ENCODE measurements at regions not wholly inside any gene's neighbourhood (a gene's known extent, or its start where the extent isn't known, plus 50 kb on each side); places are given as distances from the start of the nearest gene placed in this dataset.
"Not testable (repeated sequence)": the region's sequence is repeated elsewhere in the genome, so short reads cannot be mapped to it uniquely, and the experiment has no call there.

- TF ChIP-seq, protein P1, sequence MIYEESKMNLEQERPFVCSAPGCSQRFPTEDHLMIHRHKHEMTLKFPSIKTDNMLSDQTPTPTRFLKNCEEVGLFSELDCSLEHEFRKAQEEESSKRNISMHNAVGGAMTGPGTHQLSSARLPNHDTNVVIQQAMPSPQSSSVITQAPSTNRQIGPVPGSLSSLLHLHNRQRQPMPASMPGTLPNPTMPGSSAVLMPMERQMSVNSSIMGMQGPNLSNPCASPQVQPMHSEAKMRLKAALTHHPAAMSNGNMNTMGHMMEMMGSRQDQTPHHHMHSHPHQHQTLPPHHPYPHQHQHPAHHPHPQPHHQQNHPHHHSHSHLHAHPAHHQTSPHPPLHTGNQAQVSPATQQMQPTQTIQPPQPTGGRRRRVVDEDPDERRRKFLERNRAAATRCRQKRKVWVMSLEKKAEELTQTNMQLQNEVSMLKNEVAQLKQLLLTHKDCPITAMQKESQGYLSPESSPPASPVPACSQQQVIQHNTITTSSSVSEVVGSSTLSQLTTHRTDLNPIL (CRISPR knock-in tag; IDR thresholded peaks at IDR 0.05; ENCODE audit: low read depth) = not testable (repeated sequence)
- TF ChIP-seq, protein P2, sequence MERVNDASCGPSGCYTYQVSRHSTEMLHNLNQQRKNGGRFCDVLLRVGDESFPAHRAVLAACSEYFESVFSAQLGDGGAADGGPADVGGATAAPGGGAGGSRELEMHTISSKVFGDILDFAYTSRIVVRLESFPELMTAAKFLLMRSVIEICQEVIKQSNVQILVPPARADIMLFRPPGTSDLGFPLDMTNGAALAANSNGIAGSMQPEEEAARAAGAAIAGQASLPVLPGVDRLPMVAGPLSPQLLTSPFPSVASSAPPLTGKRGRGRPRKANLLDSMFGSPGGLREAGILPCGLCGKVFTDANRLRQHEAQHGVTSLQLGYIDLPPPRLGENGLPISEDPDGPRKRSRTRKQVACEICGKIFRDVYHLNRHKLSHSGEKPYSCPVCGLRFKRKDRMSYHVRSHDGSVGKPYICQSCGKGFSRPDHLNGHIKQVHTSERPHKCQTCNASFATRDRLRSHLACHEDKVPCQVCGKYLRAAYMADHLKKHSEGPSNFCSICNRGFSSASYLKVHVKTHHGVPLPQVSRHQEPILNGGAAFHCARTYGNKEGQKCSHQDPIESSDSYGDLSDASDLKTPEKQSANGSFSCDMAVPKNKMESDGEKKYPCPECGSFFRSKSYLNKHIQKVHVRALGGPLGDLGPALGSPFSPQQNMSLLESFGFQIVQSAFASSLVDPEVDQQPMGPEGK (CRISPR knock-in tag; IDR thresholded peaks at IDR 0.05; ENCODE audit: borderline replicate concordance) = not testable (repeated sequence)
- not testable (repeated sequence) for TF ChIP-seq CSRNP3 (CRISPR knock-in tag; IDR thresholded peaks at IDR 0.05); PPARA (CRISPR knock-in tag; IDR thresholded peaks at IDR 0.05; ENCODE audit: borderline replicate concordance); ZNF565 (CRISPR knock-in tag; conservative IDR thresholded peaks at IDR 0.05; ENCODE audit: low read depth); RARB (CRISPR knock-in tag; IDR thresholded peaks at IDR 0.05); BACH2 (CRISPR knock-in tag; IDR thresholded peaks at IDR 0.05; ENCODE audit: borderline replicate concordance); ZFP3 (CRISPR knock-in tag; IDR thresholded peaks at IDR 0.05); ZFP30 (CRISPR knock-in tag; IDR thresholded peaks at IDR 0.05); ZNF8 (CRISPR knock-in tag; IDR thresholded peaks at IDR 0.05); TCF4 (CRISPR knock-in tag; IDR thresholded peaks at IDR 0.05; ENCODE audit: borderline replicate concordance); ISL1 (CRISPR knock-in tag; IDR thresholded peaks at IDR 0.05)
- TF ChIP-seq, protein P3, sequence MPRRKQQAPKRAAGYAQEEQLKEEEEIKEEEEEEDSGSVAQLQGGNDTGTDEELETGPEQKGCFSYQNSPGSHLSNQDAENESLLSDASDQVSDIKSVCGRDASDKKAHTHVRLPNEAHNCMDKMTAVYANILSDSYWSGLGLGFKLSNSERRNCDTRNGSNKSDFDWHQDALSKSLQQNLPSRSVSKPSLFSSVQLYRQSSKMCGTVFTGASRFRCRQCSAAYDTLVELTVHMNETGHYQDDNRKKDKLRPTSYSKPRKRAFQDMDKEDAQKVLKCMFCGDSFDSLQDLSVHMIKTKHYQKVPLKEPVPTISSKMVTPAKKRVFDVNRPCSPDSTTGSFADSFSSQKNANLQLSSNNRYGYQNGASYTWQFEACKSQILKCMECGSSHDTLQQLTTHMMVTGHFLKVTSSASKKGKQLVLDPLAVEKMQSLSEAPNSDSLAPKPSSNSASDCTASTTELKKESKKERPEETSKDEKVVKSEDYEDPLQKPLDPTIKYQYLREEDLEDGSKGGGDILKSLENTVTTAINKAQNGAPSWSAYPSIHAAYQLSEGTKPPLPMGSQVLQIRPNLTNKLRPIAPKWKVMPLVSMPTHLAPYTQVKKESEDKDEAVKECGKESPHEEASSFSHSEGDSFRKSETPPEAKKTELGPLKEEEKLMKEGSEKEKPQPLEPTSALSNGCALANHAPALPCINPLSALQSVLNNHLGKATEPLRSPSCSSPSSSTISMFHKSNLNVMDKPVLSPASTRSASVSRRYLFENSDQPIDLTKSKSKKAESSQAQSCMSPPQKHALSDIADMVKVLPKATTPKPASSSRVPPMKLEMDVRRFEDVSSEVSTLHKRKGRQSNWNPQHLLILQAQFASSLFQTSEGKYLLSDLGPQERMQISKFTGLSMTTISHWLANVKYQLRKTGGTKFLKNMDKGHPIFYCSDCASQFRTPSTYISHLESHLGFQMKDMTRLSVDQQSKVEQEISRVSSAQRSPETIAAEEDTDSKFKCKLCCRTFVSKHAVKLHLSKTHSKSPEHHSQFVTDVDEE (CRISPR knock-in tag; IDR thresholded peaks at IDR 0.05) = not testable (repeated sequence)
Measured at GRCh38 chr5:1575491-1575890, 51.7 kb upstream of the LPCAT1 start.
